ENCODE measurements at regions not wholly inside any gene's neighbourhood (a gene's known extent, or its start where the extent isn't known, plus 50 kb on each side); places are given as distances from the start of the nearest gene placed in this dataset.

DNA sequence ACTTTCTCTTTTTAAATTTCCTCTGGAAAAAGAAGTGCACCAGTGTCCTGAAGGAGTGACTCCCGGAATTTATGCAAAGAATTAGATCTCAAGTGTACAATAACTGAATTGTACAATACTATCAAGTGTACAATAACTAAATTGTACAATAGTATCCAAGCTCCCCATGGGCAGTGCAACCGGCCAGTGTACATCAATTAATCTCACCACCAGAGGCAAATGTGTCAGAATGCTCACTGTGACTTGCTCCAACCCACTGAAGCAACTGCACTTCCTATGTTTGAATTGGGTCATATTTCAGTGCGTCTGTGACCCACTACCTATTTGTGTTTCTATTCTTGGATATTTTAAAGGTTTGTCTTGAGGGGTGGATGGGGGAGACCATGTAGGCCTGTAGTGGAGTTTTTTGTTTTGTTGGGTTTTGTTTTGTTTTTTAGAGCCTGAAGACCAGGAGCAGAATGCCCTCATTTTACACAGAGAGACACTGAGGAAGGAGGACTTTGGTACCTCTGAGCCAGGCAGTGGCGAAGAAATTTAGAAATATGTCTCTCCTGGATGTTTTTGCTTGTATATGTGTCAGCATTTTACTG lies 78.5 kb upstream of the CTTNBP2 start (continued):
- TF ChIP-seq, protein P1, sequence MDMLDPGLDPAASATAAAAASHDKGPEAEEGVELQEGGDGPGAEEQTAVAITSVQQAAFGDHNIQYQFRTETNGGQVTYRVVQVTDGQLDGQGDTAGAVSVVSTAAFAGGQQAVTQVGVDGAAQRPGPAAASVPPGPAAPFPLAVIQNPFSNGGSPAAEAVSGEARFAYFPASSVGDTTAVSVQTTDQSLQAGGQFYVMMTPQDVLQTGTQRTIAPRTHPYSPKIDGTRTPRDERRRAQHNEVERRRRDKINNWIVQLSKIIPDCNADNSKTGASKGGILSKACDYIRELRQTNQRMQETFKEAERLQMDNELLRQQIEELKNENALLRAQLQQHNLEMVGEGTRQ (IDR thresholded peaks at IDR 0.05; ENCODE audit: borderline replicate concordance, low read depth, low read length): no peak
- no peak for TF ChIP-seq ZSCAN29 (IDR thresholded peaks at IDR 0.05)

DNA sequence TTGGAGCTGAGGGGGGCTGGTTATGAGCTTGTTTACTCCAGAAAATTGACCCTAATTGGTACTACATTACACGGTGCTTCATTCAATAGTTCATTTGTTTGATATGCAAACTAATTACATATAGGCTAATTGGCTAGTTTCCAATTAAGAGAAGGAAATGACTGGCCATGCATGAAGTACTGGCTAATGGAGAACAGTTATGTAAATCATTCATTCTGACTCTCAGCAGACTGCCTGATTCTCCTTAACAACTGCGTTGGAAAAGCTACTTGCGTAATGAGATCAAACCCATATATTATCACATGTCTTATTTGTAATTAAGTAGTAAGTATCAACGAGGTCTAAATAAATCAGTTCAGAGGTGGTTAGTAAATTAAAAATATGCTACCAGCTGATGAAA lies 81.8 kb upstream of the CTTNBP2 start:
- no peak for FAIRE-seq
- intact Hi-C loops (cut with micrococcal nuclease; ENCODE audit: unreplicated experiment) (no loop called here), in situ Hi-C loops (cut with MboI) (no loop called here)
- no peak overlapping the region for H2AFZ ChIP-seq (ENCODE audit: control insufficient read depth, low read depth, low read length)
- H3K4me2 ChIP-seq (ENCODE audit: control insufficient read depth, insufficient read depth): no peak overlapping the region
- no peak for DNase-seq (ENCODE audit: low read depth, low spot score)
- CTCF ChIA-PET: no interaction called here
- no TSS peak for BruUV-seq (replicated peaks)
- H3K4me1 ChIP-seq (ENCODE audit: control insufficient read depth, insufficient read depth, low read length): no peaks in the 10 kb centered on the region
- ATAC-seq: no peak
- H3K9ac ChIP-seq (ENCODE audit: control insufficient read depth, insufficient read depth, low read length): no peak overlapping the region
- H3K9me3 ChIP-seq (replicated peaks; ENCODE audit: control insufficient read depth, insufficient read depth, low read length): no peaks in the 10 kb centered on the region
- 45% methylated on average over 4 of the region's 4 CpGs for WGBS (ENCODE audit: insufficient coverage, insufficient replicate concordance, low lambda C conversion rate, missing lambda C conversion rate)
- RAD21 ChIA-PET (ENCODE audit: unreplicated experiment): no interaction called here
- SMC1A ChIA-PET (ENCODE audit: uncharacterized antibody, unreplicated experiment): interaction anchor here (0.6 to 0.8 kb wide), 2 partner anchors 8 to 182 kb away, joined by 3 read pairs; no protein-coding TSS in a partner anchor
- no peaks in the 10 kb centered on the region for H3K79me2 ChIP-seq (ENCODE audit: control insufficient read depth, insufficient read depth, low read length)
- no peak for TF ChIP-seq SP1 (IDR thresholded peaks at IDR 0.05; ENCODE audit: low read depth, low read length)
- no peak for TF ChIP-seq BCL11A (IDR thresholded peaks at IDR 0.05; ENCODE audit: low read depth, low read length)
- TF ChIP-seq HDAC6 (IDR thresholded peaks at IDR 0.05; ENCODE audit: unreplicated experiment): no peak
- no peak for TF ChIP-seq CBFB (IDR thresholded peaks at IDR 0.05; ENCODE audit: low read depth)
- no peak for TF ChIP-seq SPI1 (IDR thresholded peaks at IDR 0.05; ENCODE audit: borderline replicate concordance, insufficient read depth, low read depth, low read length)
- POLR2A ChIA-PET: no interaction called here
- no peak overlapping the region for H3K27ac ChIP-seq (ENCODE audit: control insufficient read depth, insufficient read depth)
- no peaks in the 10 kb centered on the region for H3K36me3 ChIP-seq (ENCODE audit: control insufficient read depth in 2 of 2, insufficient read depth in 2 of 2, low read length in 1 of 2)
- no peak overlapping the region for H3K4me3 ChIP-seq
- H4K20me1 ChIP-seq (ENCODE audit: control insufficient read depth, insufficient read depth): no peaks in the 10 kb centered on the region
- H3K27me3 ChIP-seq (replicated peaks in 1 of 2; ENCODE audit: control insufficient read depth in 2 of 2, insufficient read depth in 2 of 2, low read length in 1 of 2): no peaks in the 10 kb centered on the region; a peak in 1 of 4 replicates
